GM21717 (cell line): ENCODE measurements at regions not wholly inside any gene's neighbourhood (a gene's known extent, or its start where the extent isn't known, plus 50 kb on each side); places are given as distances from the start of the nearest gene placed in this dataset.

ENCODE experiments used
- ATAC-seq: cut with Tn5 transposase; IDR thresholded peaks from one replicate; pipeline ENCODE4 v1.9.1; 2021; ENCODE audit warnings: mild to moderate bottlenecking, moderate library complexity; ENCODE audit not compliant: unreplicated experiment

GRCh38 chr11:95520369-95521132, 269.0 kb downstream of the FAM76B start:
- no peak for ATAC-seq

- ATAC-seq = no peak
These were observed 269.7 kb downstream of the FAM76B start for GRCh38 chr11:95519912-95520311.

GRCh38 chr11:95517453-95517852, 272.1 kb downstream of the FAM76B start:
- ATAC-seq = no peak

GRCh38 chr11:95516786-95517185, 272.8 kb downstream of the FAM76B start:
- ATAC-seq = no peak

GRCh38 chr11:95516175-95516574, 273.4 kb downstream of the FAM76B start:
- no peak for ATAC-seq

GRCh38 chr11:95515371-95515770, 274.2 kb downstream of the FAM76B start:
- ATAC-seq = no peak

- ATAC-seq = no peak
These were observed 275.0 kb downstream of the FAM76B start for GRCh38 chr11:95514416-95515110.

GRCh38 chr11:95512682-95513081, 276.9 kb downstream of the FAM76B start:
- ATAC-seq = no peak

- ATAC-seq = no peak
These were observed 277.4 kb downstream of the FAM76B start for GRCh38 chr11:95512177-95512576.

- no peak for ATAC-seq
These were observed 277.4 kb upstream of the SESN3 start for GRCh38 chr11:95508219-95508890.

- ATAC-seq = no peak
These were observed 276.8 kb upstream of the SESN3 start for GRCh38 chr11:95507794-95508193.

- ATAC-seq = no peak
These were observed 275.8 kb upstream of the SESN3 start for GRCh38 chr11:95506777-95507176.

- ATAC-seq = no peak
These were observed 275.0 kb upstream of the SESN3 start for GRCh38 chr11:95505927-95506426.

GRCh38 chr11:95503047-95503446, 272.0 kb upstream of the SESN3 start:
- ATAC-seq = no peak

GRCh38 chr11:95502522-95502921, 271.5 kb upstream of the SESN3 start:
- ATAC-seq = no peak

GRCh38 chr11:95501761-95502266, 270.8 kb upstream of the SESN3 start:
- ATAC-seq = no peak

- ATAC-seq = no peak
These were observed 269.5 kb upstream of the SESN3 start for GRCh38 chr11:95500466-95500865.

- ATAC-seq = no peak
These were observed 268.6 kb upstream of the SESN3 start for GRCh38 chr11:95499516-95500135.

GRCh38 chr11:95498722-95499425, 267.9 kb upstream of the SESN3 start:
- ATAC-seq = no peak

GRCh38 chr11:95496901-95497300, 265.9 kb upstream of the SESN3 start:
- no peak for ATAC-seq
